Astrocyte (in vitro differentiated cells and primary cell): ENCODE measurements at regions not wholly inside any gene's neighbourhood (a gene's known extent, or its start where the extent isn't known, plus 50 kb on each side); places are given as distances from the start of the nearest gene placed in this dataset.

Experiments
- EZH2 ChIP-seq: IDR thresholded peaks from 2 replicates; pipeline ENCODE4 v1.6.1; 2012; ENCODE audit warnings: mild to moderate bottlenecking, low read length, inconsistent platforms; ENCODE audit not compliant: insufficient read depth
- TF ChIP-seq, protein P1 (sequence below): IDR thresholded peaks from 2 replicates; pipeline ENCODE4 v1.5.1; 2011; ENCODE audit warnings: low read depth, mild to moderate bottlenecking, inconsistent platforms, low read length, moderate library complexity; ENCODE audit not compliant: insufficient read depth

DNA sequence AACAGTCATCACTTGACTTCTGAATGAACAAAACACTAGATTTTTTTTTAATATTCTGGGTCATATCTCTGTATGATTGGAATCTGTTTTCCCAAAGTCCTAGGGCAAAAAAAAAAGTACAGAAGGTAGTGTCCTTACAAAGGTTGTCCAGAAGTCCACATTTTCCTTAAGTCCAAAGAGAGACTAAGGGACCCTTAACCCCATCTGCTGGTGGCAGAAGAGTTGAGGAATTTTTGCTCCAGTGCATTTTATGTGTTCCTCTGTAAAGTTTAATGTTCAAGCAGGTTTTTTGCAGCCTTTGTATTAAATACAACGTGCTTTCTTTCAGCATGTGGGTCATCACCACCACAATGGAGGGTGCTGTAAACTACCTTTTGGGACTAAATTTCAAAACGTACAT is 215.9 kb downstream of the SP3 start:
- no peak for TF ChIP-seq EZH2
- TF ChIP-seq, protein P1, sequence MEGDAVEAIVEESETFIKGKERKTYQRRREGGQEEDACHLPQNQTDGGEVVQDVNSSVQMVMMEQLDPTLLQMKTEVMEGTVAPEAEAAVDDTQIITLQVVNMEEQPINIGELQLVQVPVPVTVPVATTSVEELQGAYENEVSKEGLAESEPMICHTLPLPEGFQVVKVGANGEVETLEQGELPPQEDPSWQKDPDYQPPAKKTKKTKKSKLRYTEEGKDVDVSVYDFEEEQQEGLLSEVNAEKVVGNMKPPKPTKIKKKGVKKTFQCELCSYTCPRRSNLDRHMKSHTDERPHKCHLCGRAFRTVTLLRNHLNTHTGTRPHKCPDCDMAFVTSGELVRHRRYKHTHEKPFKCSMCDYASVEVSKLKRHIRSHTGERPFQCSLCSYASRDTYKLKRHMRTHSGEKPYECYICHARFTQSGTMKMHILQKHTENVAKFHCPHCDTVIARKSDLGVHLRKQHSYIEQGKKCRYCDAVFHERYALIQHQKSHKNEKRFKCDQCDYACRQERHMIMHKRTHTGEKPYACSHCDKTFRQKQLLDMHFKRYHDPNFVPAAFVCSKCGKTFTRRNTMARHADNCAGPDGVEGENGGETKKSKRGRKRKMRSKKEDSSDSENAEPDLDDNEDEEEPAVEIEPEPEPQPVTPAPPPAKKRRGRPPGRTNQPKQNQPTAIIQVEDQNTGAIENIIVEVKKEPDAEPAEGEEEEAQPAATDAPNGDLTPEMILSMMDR, result peak; percentile 47
